SK-N-SH treated with all-trans-retinoic acid at 6 μM for 48 hours (cell line): ENCODE measurements at regions not wholly inside any gene's neighbourhood (a gene's known extent, or its start where the extent isn't known, plus 50 kb on each side); places are given as distances from the start of the nearest gene placed in this dataset.
"Not testable (repeated sequence)": the region's sequence is repeated elsewhere in the genome, so short reads cannot be mapped to it uniquely, and the experiment has no call there.

Experiments
- BACH2 ChIP-seq: fragments of 250-450 bp; sonication (Bioruptor Pico); IDR thresholded peaks from 2 replicates; pipeline ENCODE4 v1.9.0; 2021; ENCODE audit warnings: mild to moderate bottlenecking, borderline replicate concordance
- CREB5 ChIP-seq: fragments of 250-450 bp; sonication (Bioruptor Pico); IDR thresholded peaks from 2 replicates; pipeline ENCODE4 v1.5.1; 2020; ENCODE audit warnings: low read depth, mild to moderate bottlenecking, moderate library complexity
- CSDC2 ChIP-seq: fragments of 250-450 bp; sonication (Bioruptor Pico); IDR thresholded peaks from 2 replicates; pipeline ENCODE4 v1.5.0; 2020; ENCODE audit warnings: mild to moderate bottlenecking, moderate library complexity
- GLIS3 ChIP-seq: fragments of 250-450 bp; sonication (Bioruptor Pico); IDR thresholded peaks from 2 replicates; pipeline ENCODE4 v1.5.0; 2020; ENCODE audit warnings: mild to moderate bottlenecking, moderate library complexity
- ISL1 ChIP-seq: fragments of 250-450 bp; sonication (Bioruptor Pico); IDR thresholded peaks from 2 replicates; pipeline ENCODE4 v2.1.2; 2022; ENCODE audit warnings: mild to moderate bottlenecking, moderate library complexity
- POU6F1 ChIP-seq: fragments of 250-450 bp; sonication (Bioruptor Pico); IDR thresholded peaks from 2 replicates; pipeline ENCODE4 v1.8.0; 2021; ENCODE audit warnings: low read depth, mild to moderate bottlenecking, moderate library complexity, borderline replicate concordance
- RARB ChIP-seq: fragments of 250-450 bp; sonication (Bioruptor Pico); IDR thresholded peaks from 2 replicates; pipeline ENCODE4 v1.8.0; 2021; ENCODE audit warnings: mild to moderate bottlenecking, moderate library complexity
- TOX ChIP-seq: fragments of 250-450 bp; sonication (Bioruptor Pico); IDR thresholded peaks from 2 replicates; pipeline ENCODE4 v1.8.0; 2021; ENCODE audit warnings: mild to moderate bottlenecking, moderate library complexity, borderline replicate concordance
- ZFP3 ChIP-seq: fragments of 250-450 bp; sonication (Bioruptor Pico); IDR thresholded peaks from 2 replicates; pipeline ENCODE4 v1.5.0; 2020; ENCODE audit warnings: mild to moderate bottlenecking, moderate library complexity
- ZFP30 ChIP-seq: fragments of 450-650 bp; formaldehyde crosslinking; IDR thresholded peaks from 2 replicates; pipeline ENCODE4 v1.5.0; 2022; ENCODE audit warnings: mild to moderate bottlenecking, moderate library complexity
- ZNF565 ChIP-seq: fragments of 450-650 bp; formaldehyde crosslinking; conservative IDR thresholded peaks from 2 replicates; pipeline ENCODE4 v1.5.0; 2020; ENCODE audit warnings: low read depth, mild to moderate bottlenecking, moderate library complexity
- TF ChIP-seq, protein P1 (sequence below): fragments of 250-450 bp; sonication (Bioruptor Pico); IDR thresholded peaks from 2 replicates; pipeline ENCODE4 v1.8.0; 2020; ENCODE audit warnings: mild to moderate bottlenecking, moderate library complexity, borderline replicate concordance
- TF ChIP-seq, protein P2 (sequence below): fragments of 250-450 bp; sonication (Bioruptor Pico); IDR thresholded peaks from 2 replicates; pipeline ENCODE4 v1.5.0; 2020; ENCODE audit warnings: mild to moderate bottlenecking, moderate library complexity

DNA sequence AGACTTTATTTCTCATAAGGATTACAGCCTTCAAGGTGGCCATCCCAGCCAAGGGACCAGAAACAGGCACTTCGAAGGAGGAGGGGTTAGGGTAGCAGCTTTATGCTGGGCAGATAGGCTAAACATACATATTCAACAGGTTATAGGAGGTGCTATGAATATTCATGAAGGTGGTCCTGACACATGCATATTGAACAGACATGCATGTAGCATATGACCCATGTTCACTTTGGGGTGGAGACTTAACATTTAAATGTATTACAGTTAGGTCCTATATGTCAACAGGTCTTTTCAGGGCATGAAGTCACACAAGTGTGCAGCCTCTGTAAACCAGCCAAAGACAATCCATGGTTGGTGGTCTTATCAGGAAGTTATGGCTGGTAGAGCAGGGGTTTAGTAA, 133.2 kb downstream of the KCNJ12 start:
- not testable (repeated sequence) for TF ChIP-seq TOX (CRISPR knock-in tag); RARB (CRISPR knock-in tag); GLIS3 (CRISPR knock-in tag); BACH2 (CRISPR knock-in tag); ZFP3; ZFP30 (CRISPR knock-in tag); ZNF565 (CRISPR knock-in tag); ISL1 (CRISPR knock-in tag); CREB5; CSDC2 (CRISPR knock-in tag); POU6F1 (CRISPR knock-in tag)
- TF ChIP-seq, protein P1, sequence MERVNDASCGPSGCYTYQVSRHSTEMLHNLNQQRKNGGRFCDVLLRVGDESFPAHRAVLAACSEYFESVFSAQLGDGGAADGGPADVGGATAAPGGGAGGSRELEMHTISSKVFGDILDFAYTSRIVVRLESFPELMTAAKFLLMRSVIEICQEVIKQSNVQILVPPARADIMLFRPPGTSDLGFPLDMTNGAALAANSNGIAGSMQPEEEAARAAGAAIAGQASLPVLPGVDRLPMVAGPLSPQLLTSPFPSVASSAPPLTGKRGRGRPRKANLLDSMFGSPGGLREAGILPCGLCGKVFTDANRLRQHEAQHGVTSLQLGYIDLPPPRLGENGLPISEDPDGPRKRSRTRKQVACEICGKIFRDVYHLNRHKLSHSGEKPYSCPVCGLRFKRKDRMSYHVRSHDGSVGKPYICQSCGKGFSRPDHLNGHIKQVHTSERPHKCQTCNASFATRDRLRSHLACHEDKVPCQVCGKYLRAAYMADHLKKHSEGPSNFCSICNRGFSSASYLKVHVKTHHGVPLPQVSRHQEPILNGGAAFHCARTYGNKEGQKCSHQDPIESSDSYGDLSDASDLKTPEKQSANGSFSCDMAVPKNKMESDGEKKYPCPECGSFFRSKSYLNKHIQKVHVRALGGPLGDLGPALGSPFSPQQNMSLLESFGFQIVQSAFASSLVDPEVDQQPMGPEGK (CRISPR knock-in tag): not testable (repeated sequence)
- TF ChIP-seq, protein P2, sequence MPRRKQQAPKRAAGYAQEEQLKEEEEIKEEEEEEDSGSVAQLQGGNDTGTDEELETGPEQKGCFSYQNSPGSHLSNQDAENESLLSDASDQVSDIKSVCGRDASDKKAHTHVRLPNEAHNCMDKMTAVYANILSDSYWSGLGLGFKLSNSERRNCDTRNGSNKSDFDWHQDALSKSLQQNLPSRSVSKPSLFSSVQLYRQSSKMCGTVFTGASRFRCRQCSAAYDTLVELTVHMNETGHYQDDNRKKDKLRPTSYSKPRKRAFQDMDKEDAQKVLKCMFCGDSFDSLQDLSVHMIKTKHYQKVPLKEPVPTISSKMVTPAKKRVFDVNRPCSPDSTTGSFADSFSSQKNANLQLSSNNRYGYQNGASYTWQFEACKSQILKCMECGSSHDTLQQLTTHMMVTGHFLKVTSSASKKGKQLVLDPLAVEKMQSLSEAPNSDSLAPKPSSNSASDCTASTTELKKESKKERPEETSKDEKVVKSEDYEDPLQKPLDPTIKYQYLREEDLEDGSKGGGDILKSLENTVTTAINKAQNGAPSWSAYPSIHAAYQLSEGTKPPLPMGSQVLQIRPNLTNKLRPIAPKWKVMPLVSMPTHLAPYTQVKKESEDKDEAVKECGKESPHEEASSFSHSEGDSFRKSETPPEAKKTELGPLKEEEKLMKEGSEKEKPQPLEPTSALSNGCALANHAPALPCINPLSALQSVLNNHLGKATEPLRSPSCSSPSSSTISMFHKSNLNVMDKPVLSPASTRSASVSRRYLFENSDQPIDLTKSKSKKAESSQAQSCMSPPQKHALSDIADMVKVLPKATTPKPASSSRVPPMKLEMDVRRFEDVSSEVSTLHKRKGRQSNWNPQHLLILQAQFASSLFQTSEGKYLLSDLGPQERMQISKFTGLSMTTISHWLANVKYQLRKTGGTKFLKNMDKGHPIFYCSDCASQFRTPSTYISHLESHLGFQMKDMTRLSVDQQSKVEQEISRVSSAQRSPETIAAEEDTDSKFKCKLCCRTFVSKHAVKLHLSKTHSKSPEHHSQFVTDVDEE (CRISPR knock-in tag): not testable (repeated sequence)
